ENCODE measurements at regions not wholly inside any gene's neighbourhood (a gene's known extent, or its start where the extent isn't known, plus 50 kb on each side); places are given as distances from the start of the nearest gene placed in this dataset.

GRCh38 chr10:118203461-118203860, 138.7 kb downstream of the FAM204A start:
- in situ Hi-C loops (cut with MboI; ENCODE audit: low pct_unique_long_range_greater_than_20kb, low sequenced_read_pairs): no loop called here
- DNase-seq: no peak

GRCh38 chr10:118195729-118196128, 146.4 kb downstream of the FAM204A start:
- in situ Hi-C loops (cut with MboI; ENCODE audit: low pct_unique_long_range_greater_than_20kb, low sequenced_read_pairs): no loop called here
- no peak for DNase-seq

DNA sequence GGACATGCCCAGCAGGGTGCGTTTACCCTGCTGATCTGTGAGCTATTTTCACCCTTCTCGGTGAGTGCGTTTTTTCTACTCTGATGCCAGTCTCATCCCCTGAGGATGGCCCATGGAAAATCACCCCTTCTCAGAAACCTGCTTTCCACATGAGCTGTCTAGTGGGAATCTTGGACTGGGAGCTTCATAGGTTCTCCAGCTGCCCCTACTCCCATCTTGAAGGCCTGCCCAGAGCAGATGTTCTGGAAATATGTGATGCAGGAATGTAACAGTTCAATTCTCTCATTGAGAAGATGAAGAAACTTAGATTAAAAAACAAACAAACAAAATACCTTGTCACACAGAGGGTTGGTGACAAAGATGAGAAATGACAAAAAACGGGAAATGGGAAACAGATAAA, 146.9 kb upstream of the RAB11FIP2 start:
- in situ Hi-C loops (cut with MboI; ENCODE audit: low pct_unique_long_range_greater_than_20kb, low sequenced_read_pairs): no loop called here
- no peak for DNase-seq

DNA sequence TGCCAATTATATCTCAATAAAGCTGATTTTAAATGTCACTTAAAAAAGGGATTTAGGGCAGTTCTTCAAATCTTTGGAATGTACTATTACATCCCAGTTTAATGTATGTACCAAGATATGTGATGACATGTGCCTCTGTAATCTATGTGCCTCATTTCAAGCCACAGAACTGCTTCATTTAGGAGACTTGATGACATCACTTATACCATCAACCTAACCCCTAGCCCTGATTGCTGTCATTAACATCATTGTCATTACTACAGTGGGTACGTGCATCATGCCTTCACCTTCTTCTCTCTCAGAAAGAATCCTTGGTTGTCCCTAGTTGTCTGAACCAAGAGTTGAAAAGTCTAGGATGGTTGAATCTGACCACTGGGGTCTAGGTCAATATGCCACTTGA, 134.3 kb upstream of the RAB11FIP2 start:
- in situ Hi-C loops (cut with MboI; ENCODE audit: low pct_unique_long_range_greater_than_20kb, low sequenced_read_pairs): no loop called here
- no peak for DNase-seq

- no peak for DNase-seq
- in situ Hi-C loops (cut with MboI; ENCODE audit: low pct_unique_long_range_greater_than_20kb, low sequenced_read_pairs): no loop called here
Observed at GRCh38 chr10:118175148-118175547, 128.4 kb upstream of the RAB11FIP2 start.

DNA sequence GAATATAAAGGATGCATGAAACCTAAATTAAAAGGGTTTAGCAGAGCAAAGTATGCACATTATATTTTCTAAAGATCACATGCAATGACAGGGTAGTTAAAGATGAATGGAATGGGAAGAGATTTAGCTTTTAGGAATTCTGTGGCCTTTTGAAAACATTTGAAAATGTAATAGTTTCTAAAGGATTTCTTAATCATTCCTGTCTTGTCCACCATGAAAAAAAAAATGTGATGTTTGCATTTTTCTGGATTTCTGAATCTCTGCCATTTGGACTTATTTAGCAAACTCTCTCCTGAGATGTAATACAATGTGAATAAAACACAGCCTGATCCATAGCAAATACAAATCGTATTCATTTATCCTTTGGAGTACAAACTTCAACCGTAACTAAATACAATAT, 126.6 kb upstream of the RAB11FIP2 start:
- no peak for DNase-seq
- in situ Hi-C loops (cut with MboI; ENCODE audit: low pct_unique_long_range_greater_than_20kb, low sequenced_read_pairs): no loop called here

- in situ Hi-C loops (cut with MboI; ENCODE audit: low pct_unique_long_range_greater_than_20kb, low sequenced_read_pairs): no loop called here
- no peak for DNase-seq
Observed at GRCh38 chr10:118171861-118172260, 125.1 kb upstream of the RAB11FIP2 start.

DNA sequence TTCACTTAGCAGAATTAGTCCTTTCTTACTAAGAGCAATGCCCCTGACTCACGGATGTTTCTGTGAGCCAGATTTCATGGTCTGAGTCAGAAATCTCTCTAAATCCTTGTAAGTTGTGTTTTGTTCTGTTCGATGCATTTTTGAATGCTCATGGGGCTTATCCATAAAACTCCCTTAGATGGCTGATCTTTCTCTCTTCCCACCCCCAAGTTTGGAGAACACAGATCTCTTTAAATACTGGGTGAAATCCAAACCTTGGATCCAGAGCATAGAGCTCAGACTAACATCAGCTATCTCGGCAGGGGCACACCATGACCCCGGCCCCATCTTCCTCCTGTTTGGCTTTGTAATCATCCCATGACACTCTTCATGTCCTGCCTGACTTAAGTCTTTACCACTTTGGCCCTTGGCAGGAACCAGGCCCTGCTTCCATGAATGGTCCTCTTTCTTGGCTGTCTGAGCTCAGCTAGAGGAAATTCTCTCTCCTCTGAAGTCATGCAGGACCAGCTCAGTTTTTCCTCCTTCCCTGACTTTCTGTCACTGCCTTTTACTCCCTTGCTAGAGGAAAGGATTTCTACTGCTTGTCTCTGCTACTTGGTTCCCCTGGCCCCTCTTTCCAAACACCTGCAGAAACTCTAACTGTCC, 120.4 kb upstream of the RAB11FIP2 start:
- in situ Hi-C loops (cut with MboI; ENCODE audit: low pct_unique_long_range_greater_than_20kb, low sequenced_read_pairs): no loop called here
- no peak for DNase-seq

DNA sequence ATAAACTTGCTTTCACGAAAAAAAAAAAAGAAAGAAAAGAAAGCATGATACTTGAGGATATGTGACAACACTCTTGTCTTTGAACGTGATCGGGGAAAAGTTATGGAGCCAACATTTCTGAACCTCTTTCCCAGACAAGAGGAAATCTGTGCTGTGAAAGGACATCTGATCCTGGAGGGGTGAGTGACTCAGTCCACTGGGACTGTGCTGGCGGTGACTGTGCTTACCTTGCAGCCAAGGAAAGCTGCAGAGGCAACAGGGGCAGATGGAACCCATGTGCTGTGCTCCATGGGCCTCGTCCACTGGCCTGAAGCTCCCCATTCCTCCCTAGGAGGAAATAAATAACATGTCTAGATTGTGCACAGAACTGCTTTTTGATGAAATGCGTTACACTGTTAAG, 116.5 kb upstream of the RAB11FIP2 start:
- no peak for DNase-seq
- in situ Hi-C loops (cut with MboI; ENCODE audit: low pct_unique_long_range_greater_than_20kb, low sequenced_read_pairs): no loop called here

DNA sequence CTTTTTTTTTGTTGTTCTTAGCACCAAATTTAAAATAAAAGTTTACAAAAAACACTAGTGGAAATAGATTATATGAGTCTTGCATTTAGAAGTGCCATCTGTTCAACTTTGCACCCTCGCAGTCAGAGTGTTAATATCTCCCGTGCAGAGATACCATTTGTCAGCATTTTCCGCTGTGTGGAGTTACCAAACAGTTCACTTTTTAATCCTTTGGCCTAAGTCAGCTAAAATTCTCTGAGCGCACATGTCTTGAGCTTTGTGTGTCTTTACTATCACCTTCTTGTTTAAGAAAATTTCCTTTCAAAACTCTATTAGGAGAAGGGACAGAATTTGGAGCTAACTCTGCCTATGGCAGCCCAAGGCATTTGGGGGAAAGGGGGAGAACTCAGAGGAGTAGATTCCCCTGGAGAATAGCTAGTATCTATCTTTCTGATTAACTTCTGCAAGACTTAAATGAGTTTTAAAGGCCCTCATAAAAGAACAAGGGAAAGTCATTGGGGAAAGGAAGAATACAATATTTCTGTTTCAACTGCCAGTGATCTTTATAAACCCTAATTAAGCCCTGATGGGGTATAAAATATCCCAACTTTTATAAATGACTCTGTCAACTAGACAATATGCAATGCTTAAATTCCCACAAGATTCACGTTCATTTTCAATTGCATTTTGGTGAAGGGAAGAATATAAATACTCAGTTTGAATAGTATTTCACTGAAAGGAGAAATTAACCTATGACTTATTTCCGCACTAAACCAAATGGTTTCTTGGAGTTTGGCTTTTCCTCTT, 114.9 kb upstream of the RAB11FIP2 start:
- no peak for DNase-seq
- in situ Hi-C loops (cut with MboI; ENCODE audit: low pct_unique_long_range_greater_than_20kb, low sequenced_read_pairs): no loop called here

- in situ Hi-C loops (cut with MboI; ENCODE audit: low pct_unique_long_range_greater_than_20kb, low sequenced_read_pairs): no loop called here
- DNase-seq: no peak
Observed at GRCh38 chr10:118153287-118153686, 106.5 kb upstream of the RAB11FIP2 start.

- no peak for DNase-seq
- in situ Hi-C loops (cut with MboI; ENCODE audit: low pct_unique_long_range_greater_than_20kb, low sequenced_read_pairs): no loop called here
Observed at GRCh38 chr10:118151461-118151860, 104.7 kb upstream of the RAB11FIP2 start.

DNA sequence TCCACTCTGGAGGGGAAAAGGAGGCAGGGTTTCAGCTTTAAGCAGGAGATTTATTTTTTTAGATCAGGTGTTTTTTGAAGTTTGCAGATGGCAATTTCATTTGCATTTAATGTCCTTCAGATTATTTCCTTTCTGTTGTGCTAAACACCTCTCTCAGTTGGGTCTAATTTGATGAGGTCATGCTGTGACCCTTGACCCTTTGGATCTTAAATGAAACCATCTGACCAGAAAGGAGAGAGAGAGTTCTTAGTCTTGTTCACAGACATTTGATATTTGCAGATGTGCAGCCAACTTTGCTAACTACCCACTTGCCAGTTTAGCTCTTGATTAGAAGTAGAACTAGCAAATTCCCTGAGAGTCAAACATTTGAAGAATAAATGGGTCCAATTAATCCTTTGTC, 101.5 kb upstream of the RAB11FIP2 start:
- in situ Hi-C loops (cut with MboI; ENCODE audit: low pct_unique_long_range_greater_than_20kb, low sequenced_read_pairs): no loop called here
- no peak for DNase-seq

DNA sequence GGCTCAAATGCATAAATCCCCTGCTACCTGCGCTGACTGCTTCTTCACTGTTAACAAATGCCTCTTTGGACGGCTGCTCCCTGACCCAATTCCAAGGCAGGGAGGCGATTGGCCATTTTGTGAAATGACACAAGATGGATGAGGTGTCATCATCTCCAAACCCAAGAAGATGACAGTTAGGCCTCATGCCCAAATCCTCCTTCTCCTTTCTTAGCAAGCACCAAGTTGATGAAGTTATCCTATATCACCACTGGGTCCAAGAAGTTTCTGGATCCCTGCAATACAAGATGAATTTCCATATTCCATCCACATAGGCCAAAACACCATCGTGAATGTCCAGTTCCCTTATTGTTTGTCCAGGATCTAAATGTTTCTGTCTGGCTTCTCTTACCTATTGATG, 98.5 kb upstream of the RAB11FIP2 start:
- in situ Hi-C loops (cut with MboI; ENCODE audit: low pct_unique_long_range_greater_than_20kb, low sequenced_read_pairs): no loop called here
- DNase-seq: no peak

DNA sequence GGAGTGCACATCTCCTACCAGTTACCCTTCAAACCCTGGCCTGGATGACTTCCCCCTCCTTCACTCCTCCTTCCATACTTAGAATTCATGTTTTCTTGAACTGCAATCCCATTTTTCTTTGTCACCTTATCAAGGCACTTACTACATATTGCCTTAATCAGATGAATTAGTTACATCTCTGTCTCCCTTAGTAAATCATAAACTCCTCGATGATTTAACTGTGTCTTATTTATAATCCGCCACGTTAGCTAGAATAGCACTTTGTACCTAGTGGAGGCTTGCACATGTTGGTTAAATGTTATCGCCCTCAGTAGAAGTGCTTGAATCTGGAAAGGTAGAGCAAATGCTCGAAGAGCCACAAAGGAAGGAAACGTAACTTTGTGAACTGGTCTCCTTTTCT, 94.7 kb upstream of the RAB11FIP2 start:
- in situ Hi-C loops (cut with MboI; ENCODE audit: low pct_unique_long_range_greater_than_20kb, low sequenced_read_pairs): no loop called here
- DNase-seq: no peak

- in situ Hi-C loops (cut with MboI; ENCODE audit: low pct_unique_long_range_greater_than_20kb, low sequenced_read_pairs): no loop called here
- DNase-seq: no peak
Observed at GRCh38 chr10:118139321-118139720, 92.6 kb upstream of the RAB11FIP2 start.

DNA sequence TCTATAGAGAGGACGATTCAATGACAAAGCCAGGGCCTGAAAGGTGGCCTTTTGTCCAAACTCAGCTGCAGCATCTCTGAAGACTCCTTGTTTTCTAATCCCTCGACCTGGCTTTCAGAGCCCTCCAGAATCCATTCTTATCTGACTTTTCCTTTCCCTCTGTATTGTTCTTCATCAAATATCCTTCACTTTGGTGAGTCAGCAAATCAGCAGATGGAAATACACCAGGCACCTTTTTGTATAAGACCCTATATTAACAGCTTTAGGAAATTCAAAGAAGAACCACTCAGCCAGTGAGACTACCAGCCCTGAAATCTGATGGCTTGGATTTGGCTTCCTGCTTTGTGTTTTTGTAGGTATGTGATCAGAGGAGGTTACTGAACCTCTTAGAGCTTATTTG, 81.9 kb upstream of the RAB11FIP2 start:
- in situ Hi-C loops (cut with MboI; ENCODE audit: low pct_unique_long_range_greater_than_20kb, low sequenced_read_pairs): no loop called here
- DNase-seq: no peak

- DNase-seq: no peak
- in situ Hi-C loops (cut with MboI; ENCODE audit: low pct_unique_long_range_greater_than_20kb, low sequenced_read_pairs): no loop called here
Observed at GRCh38 chr10:118118716-118119115, 72.0 kb upstream of the RAB11FIP2 start.

- in situ Hi-C loops (cut with MboI; ENCODE audit: low pct_unique_long_range_greater_than_20kb, low sequenced_read_pairs): no loop called here
- DNase-seq: no peak
Observed at GRCh38 chr10:118116715-118117449, 70.1 kb upstream of the RAB11FIP2 start.

- in situ Hi-C loops (cut with MboI; ENCODE audit: low pct_unique_long_range_greater_than_20kb, low sequenced_read_pairs): no loop called here
- no peak for DNase-seq
Observed at GRCh38 chr10:118116362-118116714, 69.6 kb upstream of the RAB11FIP2 start.

All from KBM-7 (cell line).